Astrocyte of the cerebellum (primary cell): ENCODE measurements at regions not wholly inside any gene's neighbourhood (a gene's known extent, or its start where the extent isn't known, plus 50 kb on each side); places are given as distances from the start of the nearest gene placed in this dataset.
A peak's percentile ranks its signal among the peaks of the same experiment; 100 is the strongest.

ENCODE experiments used
- DNase-seq: peaks from one replicate; pipeline ENCODE4 v3.0.0-alpha.2; 2011; ENCODE audit warnings: low read depth
- H3K4me3 ChIP-seq: 2 replicates; pipeline ENCODE4 v1.5.1; 2011; ENCODE audit warnings: mild to moderate bottlenecking, low read depth, low read length, moderate library complexity
- CTCF ChIP-seq: IDR thresholded peaks from 2 replicates; pipeline ENCODE4 v1.5.1; 2012; ENCODE audit warnings: low read length, low read depth, moderate library complexity, mild to moderate bottlenecking; ENCODE audit errors: missing control alignments
- in situ Hi-C: cut with HindIII; loops from 2 replicates; pipeline ENCODE4 v1.10.0; 2017; ENCODE audit warnings: low sequenced_read_pairs

- no peak for DNase-seq
- in situ Hi-C loops: no loop called here
- TF ChIP-seq CTCF: no peak
- H3K4me3 ChIP-seq: no peak overlapping the region
Observed at GRCh38 chr12:41963398-41963797, 181.3 kb downstream of the GXYLT1 start.

GRCh38 chr12:41962171-41962572, 182.5 kb downstream of the GXYLT1 start:
- in situ Hi-C loops: no loop called here
- DNase-seq: peak; percentile 51
- no peak for TF ChIP-seq CTCF
- no peak overlapping the region for H3K4me3 ChIP-seq

- in situ Hi-C loops: no loop called here
- no peak overlapping the region for H3K4me3 ChIP-seq
- no peak for TF ChIP-seq CTCF
- no peak for DNase-seq
Observed at GRCh38 chr12:41959271-41959670, 185.4 kb downstream of the GXYLT1 start.

- no peak overlapping the region for H3K4me3 ChIP-seq
- in situ Hi-C loops: no loop called here
- TF ChIP-seq CTCF: no peak
- peak; percentile 57 for DNase-seq
Observed at GRCh38 chr12:41956353-41956752, 188.3 kb downstream of the GXYLT1 start.

- H3K4me3 ChIP-seq: no peak overlapping the region
- no peak for TF ChIP-seq CTCF
- in situ Hi-C loops: no loop called here
- DNase-seq: no peak
Observed at GRCh38 chr12:41950455-41950854, 194.2 kb downstream of the GXYLT1 start.

- H3K4me3 ChIP-seq: no peak overlapping the region
- DNase-seq: no peak
- TF ChIP-seq CTCF: no peak
- in situ Hi-C loops: loop anchor here (10.0 kb wide), 1 partner anchor 389 kb away; no protein-coding TSS in a partner anchor
Observed at GRCh38 chr12:41946106-41946505, 198.6 kb downstream of the GXYLT1 start.

GRCh38 chr12:41944216-41944615, 200.5 kb downstream of the GXYLT1 start:
- no peak overlapping the region for H3K4me3 ChIP-seq
- TF ChIP-seq CTCF: no peak
- DNase-seq: no peak
- in situ Hi-C loops: loop anchor here (10.0 kb wide), 1 partner anchor 391 kb away; no protein-coding TSS in a partner anchor
